Activated CD8-positive, alpha-beta T cell treated with anti-CD3 and anti-CD28 coated beads, Interleukin-2, amount 10 ng/mL, durations not matched to agents 7 days and 5 days (primary cell): ENCODE measurements at regions not wholly inside any gene's neighbourhood (a gene's known extent, or its start where the extent isn't known, plus 50 kb on each side); places are given as distances from the start of the nearest gene placed in this dataset.

Source experiments
- ATAC-seq: fragments of 150-1000 bp; cut with Tn5 transposase; one replicate; pipeline ENCODE4 v1.10.0; 2021; ENCODE audit warnings: moderate library complexity
- CTCF ChIA-PET: fragments of 350-600 bp; sonication (Branson Sonifier 250); formaldehyde crosslinking; loops from one replicate; lab custom pipeline; 2021; ENCODE audit warnings: antibody characterized with exemption; lab: Charles Lee
- POLR2A ChIA-PET: fragments of 350-600 bp; sonication (Branson Sonifier 250); formaldehyde crosslinking; loops from one replicate; lab custom pipeline; 2021; ENCODE audit warnings: antibody characterized with exemption; lab: Charles Lee
- DNase-seq: peaks from one replicate; pipeline ENCODE4 v3.0.0-alpha.2; 2020
- H3K27ac Mint-ChIP-seq: one replicate; pipeline ENCODE4 v1.8.0; 2021; ENCODE audit warnings: mild to moderate bottlenecking, mixed read lengths
- H3K27me3 Mint-ChIP-seq: one replicate; pipeline ENCODE4 v1.8.0; 2021; ENCODE audit warnings: low read depth, mixed read lengths
- H3K36me3 Mint-ChIP-seq: one replicate; pipeline ENCODE4 v1.8.0; 2021; ENCODE audit warnings: low read depth, mixed read lengths
- H3K4me1 Mint-ChIP-seq: one replicate; pipeline ENCODE4 v1.8.0; 2021; ENCODE audit warnings: low read depth, mixed read lengths
- H3K4me3 Mint-ChIP-seq: one replicate; pipeline ENCODE4 v1.8.0; 2021; ENCODE audit warnings: mild to moderate bottlenecking, mixed read lengths
- H3K9me3 Mint-ChIP-seq: one replicate; pipeline ENCODE4 v1.8.0; 2022; ENCODE audit warnings: mixed read lengths; ENCODE audit not compliant: insufficient read depth

GRCh38 chr5:116750631-116751580 lies 176.3 kb upstream of the SEMA6A start:
- Mint-ChIP-seq H3K9me3 (no peaks in the 10 kb centered on the region), H3K4me3 (no peak overlapping the region), H3K4me1 (no peaks in the 10 kb centered on the region), H3K27me3 (no peaks in the 10 kb centered on the region), H3K27ac (no peak overlapping the region), H3K36me3 (no peaks in the 10 kb centered on the region)
- ChIA-PET CTCF (no interaction called here), POLR2A (no interaction called here)
- ATAC-seq (no peak), DNase-seq (no peak)

GRCh38 chr5:116747881-116748280 lies 173.3 kb upstream of the SEMA6A start:
- H3K4me3 Mint-ChIP-seq = no peak overlapping the region
- H3K9me3 Mint-ChIP-seq = peaks cover 9% of the 10 kb centered on the region
- H3K27me3 Mint-ChIP-seq = no peaks in the 10 kb centered on the region
- ATAC-seq (no peak), DNase-seq (no peak)
- ChIA-PET POLR2A (no interaction called here), CTCF (no interaction called here)
- H3K4me1 Mint-ChIP-seq = no peaks in the 10 kb centered on the region
- H3K36me3 Mint-ChIP-seq = no peaks in the 10 kb centered on the region
- no peak overlapping the region for H3K27ac Mint-ChIP-seq

GRCh38 chr5:116746668-116747067 lies 172.0 kb upstream of the SEMA6A start:
- no peak overlapping the region for H3K27ac Mint-ChIP-seq

GRCh38 chr5:116740771-116741170 lies 166.1 kb upstream of the SEMA6A start:
- ChIA-PET POLR2A (interaction anchor here (0.6 kb wide), 1 partner anchor 90 kb away, joined by 3 read pairs; no protein-coding TSS in a partner anchor), CTCF (no interaction called here)
- Mint-ChIP-seq H3K4me1 (no peaks in the 10 kb centered on the region), H3K4me3 (no peak overlapping the region), H3K36me3 (no peaks in the 10 kb centered on the region), H3K27me3 (no peaks in the 10 kb centered on the region), H3K9me3 (peaks cover 14% of the 10 kb centered on the region), H3K27ac (no peak overlapping the region)
- DNase-seq (no peak), ATAC-seq (no peak)

More at GRCh38 chr5:116746668-116747067, 172.0 kb upstream of the SEMA6A start:
- ChIA-PET CTCF (no interaction called here), POLR2A (no interaction called here)
- peaks cover 14% of the 10 kb centered on the region for H3K9me3 Mint-ChIP-seq
- H3K27me3 Mint-ChIP-seq = no peaks in the 10 kb centered on the region
- no peak overlapping the region for H3K4me3 Mint-ChIP-seq
- H3K36me3 Mint-ChIP-seq = no peaks in the 10 kb centered on the region
- no peak for ATAC-seq
- no peaks in the 10 kb centered on the region for H3K4me1 Mint-ChIP-seq
- no peak for DNase-seq

- POLR2A ChIA-PET = no interaction called here
Measured at GRCh38 chr5:116739571-116739970, 164.9 kb upstream of the SEMA6A start.

GRCh38 chr5:116738615-116739261 lies 164.1 kb upstream of the SEMA6A start:
- ATAC-seq = no peak
- no peak for DNase-seq
- Mint-ChIP-seq H3K9me3 (peaks cover 9% of the 10 kb centered on the region), H3K27ac (no peak overlapping the region), H3K4me1 (no peaks in the 10 kb centered on the region), H3K36me3 (no peaks in the 10 kb centered on the region), H3K27me3 (no peaks in the 10 kb centered on the region), H3K4me3 (no peak overlapping the region)
- CTCF ChIA-PET = no interaction called here
- POLR2A ChIA-PET = no interaction called here

More at GRCh38 chr5:116739571-116739970, 164.9 kb upstream of the SEMA6A start:
- H3K4me3 Mint-ChIP-seq = no peak overlapping the region
- H3K4me1 Mint-ChIP-seq = no peaks in the 10 kb centered on the region
- no peaks in the 10 kb centered on the region for H3K36me3 Mint-ChIP-seq
- H3K27me3 Mint-ChIP-seq = no peaks in the 10 kb centered on the region
- no peak for ATAC-seq
- peaks cover 14% of the 10 kb centered on the region for H3K9me3 Mint-ChIP-seq
- CTCF ChIA-PET = no interaction called here
- DNase-seq = no peak
- no peak overlapping the region for H3K27ac Mint-ChIP-seq

- POLR2A ChIA-PET = no interaction called here
- DNase-seq (no peak), ATAC-seq (no peak)
- Mint-ChIP-seq H3K9me3 (peaks cover 5% of the 10 kb centered on the region), H3K4me1 (no peaks in the 10 kb centered on the region), H3K27ac (no peak overlapping the region), H3K36me3 (no peaks in the 10 kb centered on the region), H3K27me3 (no peaks in the 10 kb centered on the region), H3K4me3 (no peak overlapping the region)
- CTCF ChIA-PET = no interaction called here
Measured at GRCh38 chr5:116738239-116738614, 163.6 kb upstream of the SEMA6A start.

GRCh38 chr5:116736671-116737070 lies 162.0 kb upstream of the SEMA6A start:
- ATAC-seq = no peak
- H3K27ac Mint-ChIP-seq = no peak overlapping the region
- DNase-seq = no peak
- no peaks in the 10 kb centered on the region for H3K27me3 Mint-ChIP-seq
- no peaks in the 10 kb centered on the region for H3K36me3 Mint-ChIP-seq
- no peak overlapping the region for H3K4me3 Mint-ChIP-seq
- POLR2A ChIA-PET = no interaction called here
- no peaks in the 10 kb centered on the region for H3K4me1 Mint-ChIP-seq
- no peaks in the 10 kb centered on the region for H3K9me3 Mint-ChIP-seq
- CTCF ChIA-PET = no interaction called here

- no peaks in the 10 kb centered on the region for H3K4me1 Mint-ChIP-seq
- no peaks in the 10 kb centered on the region for H3K36me3 Mint-ChIP-seq
- ATAC-seq (no peak), DNase-seq (no peak)
- ChIA-PET CTCF (no interaction called here), POLR2A (no interaction called here)
- no peak overlapping the region for H3K4me3 Mint-ChIP-seq
- no peaks in the 10 kb centered on the region for H3K9me3 Mint-ChIP-seq
- no peak overlapping the region for H3K27ac Mint-ChIP-seq
- H3K27me3 Mint-ChIP-seq = peaks cover 2% of the 10 kb centered on the region
Measured at GRCh38 chr5:116733991-116734975, 159.7 kb upstream of the SEMA6A start.

- H3K36me3 Mint-ChIP-seq = no peaks in the 10 kb centered on the region
- ChIA-PET POLR2A (no interaction called here), CTCF (no interaction called here)
- H3K9me3 Mint-ChIP-seq = no peaks in the 10 kb centered on the region
- no peak for DNase-seq
- H3K27ac Mint-ChIP-seq = no peak overlapping the region
- H3K4me3 Mint-ChIP-seq = no peak overlapping the region
- no peak for ATAC-seq
- H3K27me3 Mint-ChIP-seq = peaks cover 2% of the 10 kb centered on the region
- no peaks in the 10 kb centered on the region for H3K4me1 Mint-ChIP-seq
Measured at GRCh38 chr5:116732591-116732990, 158.0 kb upstream of the SEMA6A start.

GRCh38 chr5:116731432-116731831 lies 156.8 kb upstream of the SEMA6A start:
- ChIA-PET CTCF (no interaction called here), POLR2A (no interaction called here)
- no peaks in the 10 kb centered on the region for H3K9me3 Mint-ChIP-seq
- H3K36me3 Mint-ChIP-seq = no peaks in the 10 kb centered on the region
- ATAC-seq = no peak
- H3K27ac Mint-ChIP-seq = no peak overlapping the region
- peaks cover 2% of the 10 kb centered on the region for H3K27me3 Mint-ChIP-seq
- no peaks in the 10 kb centered on the region for H3K4me1 Mint-ChIP-seq
- DNase-seq = no peak
- H3K4me3 Mint-ChIP-seq = no peak overlapping the region
